CD14-positive monocyte (primary cell): ENCODE measurements at regions not wholly inside any gene's neighbourhood (a gene's known extent, or its start where the extent isn't known, plus 50 kb on each side); places are given as distances from the start of the nearest gene placed in this dataset.

ENCODE experiments used
- DNase-seq, 3 donors: peaks; one replicate each; pipeline ENCODE4 v3.0.0-alpha.2; 2011 to 2022
- H2AFZ ChIP-seq: 2 replicates; pipeline ENCODE4 v1.6.0; 2012; ENCODE audit warnings: mild to moderate bottlenecking, low read depth, low read length, inconsistent platforms; ENCODE audit not compliant: insufficient read depth, poor library complexity, severe bottlenecking
- H3K27ac ChIP-seq, 2 donors: 1 replicate in 1 of 2; 2 replicates in 1 of 2; pipeline ENCODE4 v1.5.1; 2012 to 2013; ENCODE audit warnings: low read length in 2 of 2, control low read depth in 1 of 2, inconsistent platforms in 1 of 2, low read depth in 1 of 2, mild to moderate bottlenecking in 1 of 2
- H3K27me3 ChIP-seq, 2 donors: one replicate each; pipeline versions ENCODE4 v1.6.0 to v1.6.1; 2011 to 2013; ENCODE audit warnings: low read length in 2 of 2; ENCODE audit not compliant: control insufficient read depth in 2 of 2, insufficient read depth in 2 of 2
- H3K36me3 ChIP-seq, 2 donors: replicated peaks in 1 of 2; 1 replicate in 1 of 2; 2 replicates in 1 of 2; pipeline versions ENCODE4 v1.5.1 to v1.6.1; 2012 to 2013; ENCODE audit warnings: low read length in 2 of 2, control low read depth in 1 of 2, inconsistent platforms in 1 of 2, mild to moderate bottlenecking in 1 of 2; ENCODE audit not compliant: insufficient read depth in 2 of 2, control insufficient read depth in 1 of 2
- H3K4me1 ChIP-seq, 2 donors: 1 replicate in 1 of 2; 2 replicates in 1 of 2; pipeline versions ENCODE4 v1.5.1 to v1.6.1; 2012 to 2013; ENCODE audit warnings: low read length in 2 of 2, control low read depth in 1 of 2, inconsistent platforms in 1 of 2, mild to moderate bottlenecking in 1 of 2, moderate library complexity in 1 of 2; ENCODE audit not compliant: insufficient read depth in 2 of 2, control insufficient read depth in 1 of 2
- H3K4me2 ChIP-seq: replicated peaks from 2 replicates; pipeline ENCODE3; 2012; ENCODE audit warnings: low read length, moderate library complexity, mild to moderate bottlenecking; ENCODE audit not compliant: poor library complexity, severe bottlenecking; ENCODE audit errors: extremely low read depth
- H3K4me3 ChIP-seq, 3 experiments: fragments of 200-600 bp in 1 of 3; sonication (generic) in 1 of 3; replicated peaks in 1 of 3; 1 replicate in 2 of 3; 2 replicates in 1 of 3; pipeline ENCODE4 v1.5.1; 2011 to 2013; ENCODE audit warnings: low read length in 3 of 3, mild to moderate bottlenecking in 3 of 3, control low read depth in 2 of 3, low read depth in 2 of 3, inconsistent platforms in 1 of 3, moderate library complexity in 1 of 3
- H3K79me2 ChIP-seq: 2 replicates; pipeline ENCODE4 v1.6.0; 2012; ENCODE audit warnings: mild to moderate bottlenecking, control low read depth, inconsistent platforms, low read length, moderate library complexity; ENCODE audit not compliant: insufficient read depth
- H3K9ac ChIP-seq: 2 replicates; pipeline ENCODE4 v1.6.0; 2017; ENCODE audit warnings: low read length, mild to moderate bottlenecking; ENCODE audit not compliant: insufficient read depth, poor library complexity, severe bottlenecking
- H3K9me3 ChIP-seq, 2 donors: replicated peaks in 1 of 2; 1 replicate in 1 of 2; 2 replicates in 1 of 2; pipeline versions ENCODE4 v1.5.1 to v1.6.1; 2012 to 2013; ENCODE audit warnings: low read length in 2 of 2, control low read depth in 1 of 2; ENCODE audit not compliant: control insufficient read depth in 1 of 2, insufficient read depth in 1 of 2
- H4K20me1 ChIP-seq: 2 replicates; pipeline ENCODE4 v1.6.0; 2012; ENCODE audit warnings: mild to moderate bottlenecking, low read length, control low read depth, moderate library complexity; ENCODE audit not compliant: insufficient read depth
- H3K27ac Mint-ChIP-seq, 7 donors: one replicate each; pipeline ENCODE4 v1.8.0; 2020; ENCODE audit warnings: mild to moderate bottlenecking in 7 of 7, mixed read lengths in 7 of 7, moderate library complexity in 6 of 7, inconsistent platforms in 2 of 7
- H3K27me3 Mint-ChIP-seq, 3 donors: one replicate each; pipeline ENCODE4 v1.8.0; 2021 to 2022; ENCODE audit warnings: low read depth in 3 of 3, mild to moderate bottlenecking in 3 of 3, mixed read lengths in 3 of 3, moderate library complexity in 3 of 3, inconsistent platforms in 1 of 3
- H3K36me3 Mint-ChIP-seq, 2 donors: one replicate each; pipeline ENCODE4 v1.8.0; 2020; ENCODE audit warnings: mixed read lengths in 2 of 2, inconsistent platforms in 1 of 2, mild to moderate bottlenecking in 1 of 2
- H3K4me1 Mint-ChIP-seq: one replicate; pipeline ENCODE4 v1.8.0; 2020; ENCODE audit warnings: mild to moderate bottlenecking, mixed read lengths
- H3K4me3 Mint-ChIP-seq, 2 donors: one replicate each; pipeline ENCODE4 v1.8.0; 2020; ENCODE audit warnings: mild to moderate bottlenecking in 2 of 2, mixed read lengths in 2 of 2, moderate library complexity in 1 of 2
- H3K9me3 Mint-ChIP-seq, 7 donors: one replicate each; pipeline ENCODE4 v1.8.0; 2020 to 2022; ENCODE audit warnings: mixed read lengths in 7 of 7, mild to moderate bottlenecking in 6 of 7, moderate library complexity in 6 of 7, inconsistent platforms in 2 of 7
- CTCF ChIP-seq: fragments of 200-600 bp; IDR thresholded peaks from one replicate; pipeline ENCODE4 v1.8.0; 2022; ENCODE audit warnings: antibody characterized with exemption, mild to moderate bottlenecking
- WGBS: methylation state at CpG from one replicate; pipeline ENCODE4 v1.1.5; 2013; ENCODE audit warnings: missing lambda C conversion rate; ENCODE audit not compliant: insufficient coverage; 5-methylcytosine and 5-hydroxymethylcytosine counted together
- intact Hi-C, 2 donors: fragments of 100-400 bp; cut with micrococcal nuclease; formaldehyde crosslinking; loops; one replicate each; pipeline versions ENCODE4 v1.15.0 to v1.15.1; 2023

GRCh38 chr5:71949772-71950171, 157.5 kb upstream of the MAP1B start:
- Mint-ChIP-seq H3K36me3 (no peaks in the 10 kb centered on the region), H3K9me3 (peaks cover 8 to 24% (median 19%) of the 10 kb centered on the region in 7 donors), H3K4me1 (no peaks in the 10 kb centered on the region), H3K27ac (no peak overlapping the region), H3K4me3 (no peak overlapping the region), H3K27me3 (peaks cover 1 to 7% (median 4%) of the 10 kb centered on the region in 3 donors)
- Histone ChIP-seq H3K9ac (no peak overlapping the region), H4K20me1 (no peaks in the 10 kb centered on the region), H3K27ac (no peak overlapping the region), H3K4me3 (no peak overlapping the region), H2AFZ (no peak overlapping the region), H3K36me3 (no peaks in the 10 kb centered on the region), H3K4me1 (no peaks in the 10 kb centered on the region), H3K9me3 (peaks cover 0 to 20% of the 10 kb centered on the region in 2 donors), H3K27me3 (no peaks in the 10 kb centered on the region), H3K4me2 (no peak overlapping the region), H3K79me2 (no peaks in the 10 kb centered on the region)
- intact Hi-C loops = no loop called here
- TF ChIP-seq CTCF = no peak
- no peak for DNase-seq
- 100% methylated on average over 2 of the region's 5 CpGs for WGBS

- no peaks in the 10 kb centered on the region for H3K4me1 ChIP-seq
- H3K4me3 Mint-ChIP-seq = no peak overlapping the region
- H3K9ac ChIP-seq = no peak overlapping the region
- 100% methylated on average over 4 of the region's 8 CpGs for WGBS
- no peak for DNase-seq
- no peaks in the 10 kb centered on the region for H3K36me3 Mint-ChIP-seq
- no peaks in the 10 kb centered on the region for H3K36me3 ChIP-seq
- H3K27ac ChIP-seq = no peak overlapping the region
- H3K4me1 Mint-ChIP-seq = no peaks in the 10 kb centered on the region
- no peak overlapping the region for H3K4me3 ChIP-seq
- TF ChIP-seq CTCF = no peak
- no peak overlapping the region for H2AFZ ChIP-seq
- H3K9me3 ChIP-seq = peaks cover 0 to 8% of the 10 kb centered on the region in 2 donors
- H3K4me2 ChIP-seq = no peak overlapping the region
- intact Hi-C loops = no loop called here
- H4K20me1 ChIP-seq = no peaks in the 10 kb centered on the region
- H3K27me3 Mint-ChIP-seq = peaks cover 3 to 11% (median 7%) of the 10 kb centered on the region in 3 donors
- no peaks in the 10 kb centered on the region for H3K27me3 ChIP-seq
- no peaks in the 10 kb centered on the region for H3K79me2 ChIP-seq
- H3K27ac Mint-ChIP-seq = no peak overlapping the region
- peaks cover 5 to 10% (median 7%) of the 10 kb centered on the region in 7 donors for H3K9me3 Mint-ChIP-seq
These were observed 153.4 kb upstream of the MAP1B start for GRCh38 chr5:71953866-71954265.
